Endothelial cell of umbilical vein (primary cell): ENCODE measurements at regions not wholly inside any gene's neighbourhood (a gene's known extent, or its start where the extent isn't known, plus 50 kb on each side); places are given as distances from the start of the nearest gene placed in this dataset.

Experiments
- BruUV-seq: library from RNA; stranded (reverse); fragments of 400-500 nt; replicated peaks from 2 replicates; lab custom pipeline; 2021; lab: Mats Ljungman, UMichigan
- CTCF ChIA-PET: fragments of 300-600, 350-600 bp; sonication (Branson Sonifier 250); formaldehyde crosslinking; loops from one replicate; lab custom pipeline; 2021; ENCODE audit warnings: antibody characterized with exemption, inconsistent platforms; lab: Charles Lee
- POLR2A ChIA-PET: fragments of 300-600, 350-600 bp; sonication (Branson Sonifier 250); formaldehyde crosslinking; loops from one replicate; lab custom pipeline; 2021; ENCODE audit warnings: antibody characterized with exemption, inconsistent platforms; lab: Charles Lee
- DNase-seq: peaks from one replicate; pipeline ENCODE4 v3.0.0-alpha.2; 2011; ENCODE audit warnings: low read depth, low spot score
- FAIRE-seq: peaks from 2 replicates; lab custom pipeline; 2011; peaks lifted over from hg19 to GRCh38; lab: Jason Lieb, UNC
- H2AFZ ChIP-seq: 2 replicates; pipeline ENCODE4 v1.6.0; 2012; ENCODE audit warnings: low read depth, low read length, control low read depth, inconsistent platforms
- H3K27ac ChIP-seq: 2 replicates; pipeline ENCODE4 v1.5.1; 2011; ENCODE audit warnings: low read depth, mild to moderate bottlenecking, control low read depth, low read length, moderate library complexity; ENCODE audit not compliant: insufficient read depth
- H3K27me3 ChIP-seq, 2 experiments: 2 replicates each; pipeline versions ENCODE4 v1.6.0 to v1.6.1; 2011; ENCODE audit warnings: low read length in 2 of 2, mixed read lengths in 1 of 2; ENCODE audit not compliant: control insufficient read depth in 2 of 2, insufficient read depth in 2 of 2
- H3K36me3 ChIP-seq, 2 experiments: 2 replicates in 1 of 2; 3 replicates in 1 of 2; pipeline ENCODE4 v1.5.1; 2011; ENCODE audit warnings: low read length in 2 of 2, mild to moderate bottlenecking in 1 of 2, moderate library complexity in 1 of 2; ENCODE audit not compliant: control insufficient read depth in 2 of 2, insufficient read depth in 2 of 2; ENCODE audit errors: extremely low read depth in 1 of 2
- H3K4me1 ChIP-seq: 3 replicates; pipeline ENCODE4 v1.5.1; 2011; ENCODE audit warnings: mild to moderate bottlenecking, low read length; ENCODE audit not compliant: control insufficient read depth, insufficient read depth; ENCODE audit errors: extremely low read depth
- H3K4me2 ChIP-seq: 2 replicates; pipeline ENCODE4 v1.6.1; 2011; ENCODE audit warnings: low read length, control low read depth, mixed read lengths; ENCODE audit not compliant: insufficient read depth
- H3K4me3 ChIP-seq, 3 experiments: fragments of 200-600 bp in 1 of 3; sonication (generic), shearing (Covaris generic) in 1 of 3; replicated peaks in 1 of 3; 2 replicates each; pipeline ENCODE4 v1.5.1; 2011 to 2016; ENCODE audit warnings: control low read depth in 3 of 3, low read length in 3 of 3, mild to moderate bottlenecking in 2 of 3, inconsistent platforms in 1 of 3, low read depth in 1 of 3, moderate library complexity in 1 of 3; ENCODE audit not compliant: insufficient read depth in 1 of 3
- H3K79me2 ChIP-seq: 2 replicates; pipeline ENCODE4 v1.6.0; 2012; ENCODE audit warnings: low read length, inconsistent platforms; ENCODE audit not compliant: control insufficient read depth, insufficient read depth
- H3K9ac ChIP-seq: replicated peaks from 2 replicates; pipeline ENCODE3; 2011; ENCODE audit warnings: low read length, control low read depth; ENCODE audit not compliant: insufficient read depth; ENCODE audit errors: extremely low read depth
- H3K9me1 ChIP-seq: replicated peaks from 3 replicates; pipeline ENCODE4 v1.6.0; 2011; ENCODE audit warnings: mild to moderate bottlenecking, low read length; ENCODE audit not compliant: control insufficient read depth, insufficient read depth; ENCODE audit errors: extremely low read depth
- H3K9me3 ChIP-seq: replicated peaks from 2 replicates; pipeline ENCODE4 v1.5.1; 2012; ENCODE audit warnings: low read length, inconsistent platforms; ENCODE audit not compliant: control insufficient read depth, insufficient read depth
- H4K20me1 ChIP-seq: replicated peaks from 2 replicates; pipeline ENCODE3; 2011; ENCODE audit warnings: mild to moderate bottlenecking, low read length; ENCODE audit not compliant: control insufficient read depth, insufficient read depth; ENCODE audit errors: extremely low read depth
- CTCF ChIP-seq, 2 donors: IDR thresholded peaks; 1 replicate in 1 of 2; 2 replicates in 1 of 2; pipeline ENCODE4 v1.5.1; 2011; ENCODE audit warnings: low read length in 2 of 2, mild to moderate bottlenecking in 2 of 2, moderate library complexity in 2 of 2, control low read depth in 1 of 2, inconsistent platforms in 1 of 2, low read depth in 1 of 2; ENCODE audit not compliant: insufficient read depth in 1 of 2; ENCODE audit errors: extremely low read depth in 1 of 2
- EZH2 ChIP-seq: IDR thresholded peaks from 2 replicates; pipeline ENCODE4 v1.6.1; 2012; ENCODE audit warnings: borderline replicate concordance, low read depth, mild to moderate bottlenecking, moderate library complexity, low read length, inconsistent platforms; ENCODE audit not compliant: severe bottlenecking
- FOS ChIP-seq: IDR thresholded peaks from 2 replicates; pipeline ENCODE4 v1.6.1; 2011; ENCODE audit warnings: mild to moderate bottlenecking, low read length, moderate library complexity, borderline replicate concordance; ENCODE audit not compliant: insufficient read depth
- GATA2 ChIP-seq: IDR thresholded peaks from 2 replicates; pipeline ENCODE4 v1.7.0; 2011; ENCODE audit warnings: low read depth, mild to moderate bottlenecking, moderate library complexity, mixed read lengths, low read length; ENCODE audit not compliant: insufficient read length, insufficient read depth
- JUN ChIP-seq: IDR thresholded peaks from 2 replicates; pipeline ENCODE4 v1.6.1; 2011; ENCODE audit warnings: borderline replicate concordance, low read depth; ENCODE audit not compliant: insufficient read length, insufficient read depth
- MAX ChIP-seq: IDR thresholded peaks from 2 replicates; pipeline ENCODE4 v1.6.1; 2011; ENCODE audit not compliant: insufficient read depth, insufficient read length
- MYC ChIP-seq: IDR thresholded peaks from one replicate; pipeline ENCODE4 v1.6.1; 2011; ENCODE audit warnings: mild to moderate bottlenecking, low read depth, low read length
- POLR2A ChIP-seq: IDR thresholded peaks from 2 replicates; pipeline ENCODE4 v1.6.1; 2012; ENCODE audit warnings: low read depth, mild to moderate bottlenecking, control low read depth, low read length
- POLR2AphosphoS5 ChIP-seq: IDR thresholded peaks from 2 replicates; pipeline ENCODE4 v1.6.1; 2012; ENCODE audit warnings: low read depth, mild to moderate bottlenecking, control low read depth, low read length, moderate library complexity; ENCODE audit not compliant: insufficient read depth
- dilution Hi-C: fragments of 300-500 bp; cut with MboI; formaldehyde crosslinking; loops from one replicate; pipeline ENCODE4 v1.15.0; 2019; ENCODE audit warnings: low sequenced_read_pairs; ENCODE audit not compliant: extremely low pct_ligation_motif_present
- intact Hi-C: fragments of 100-400 bp; cut with micrococcal nuclease; formaldehyde crosslinking; loops from one replicate; pipeline ENCODE4 v1.10.0; 2022

GRCh38 chr5:145446412-145446811 lies 388.7 kb downstream of the PRELID2 start:
- TF ChIP-seq EZH2 (no peak), FOS (no peak), MYC (no peak), POLR2A (no peak), GATA2 (no peak), POLR2AphosphoS5 (no peak), JUN (no peak), CTCF (IDR thresholded peaks at IDR 0.05; ENCODE audit: extremely low read depth in 1 of 2, insufficient read depth in 1 of 2, low read depth in 1 of 2, low read length in 2 of 2) (no peak), MAX (no peak)
- Histone ChIP-seq H3K4me2 (no peak overlapping the region), H3K36me3 (no peaks in the 10 kb centered on the region), H3K9ac (no peak overlapping the region), H3K4me3 (no peak overlapping the region), H3K79me2 (no peaks in the 10 kb centered on the region), H3K9me1 (no peaks in the 10 kb centered on the region), H3K9me3 (no peaks in the 10 kb centered on the region), H2AFZ (no peak overlapping the region), H3K27me3 (no peaks in the 10 kb centered on the region), H3K4me1 (no peaks in the 10 kb centered on the region), H3K27ac (no peak overlapping the region), H4K20me1 (no peaks in the 10 kb centered on the region)
- BruUV-seq: no TSS peak
- POLR2A ChIA-PET: no interaction called here
- CTCF ChIA-PET: interaction anchor here (1.3 kb wide), 1 partner anchor 303 kb away, joined by 3 read pairs; no protein-coding TSS in a partner anchor
- dilution Hi-C loops (no loop called here), intact Hi-C loops (no loop called here)
- no peak for FAIRE-seq
- DNase-seq: no peak
